ENCODE measurements at regions not wholly inside any gene's neighbourhood (a gene's known extent, or its start where the extent isn't known, plus 50 kb on each side); places are given as distances from the start of the nearest gene placed in this dataset.

- CTCF ChIA-PET = no interaction called here
- TF ChIP-seq, protein P1, sequence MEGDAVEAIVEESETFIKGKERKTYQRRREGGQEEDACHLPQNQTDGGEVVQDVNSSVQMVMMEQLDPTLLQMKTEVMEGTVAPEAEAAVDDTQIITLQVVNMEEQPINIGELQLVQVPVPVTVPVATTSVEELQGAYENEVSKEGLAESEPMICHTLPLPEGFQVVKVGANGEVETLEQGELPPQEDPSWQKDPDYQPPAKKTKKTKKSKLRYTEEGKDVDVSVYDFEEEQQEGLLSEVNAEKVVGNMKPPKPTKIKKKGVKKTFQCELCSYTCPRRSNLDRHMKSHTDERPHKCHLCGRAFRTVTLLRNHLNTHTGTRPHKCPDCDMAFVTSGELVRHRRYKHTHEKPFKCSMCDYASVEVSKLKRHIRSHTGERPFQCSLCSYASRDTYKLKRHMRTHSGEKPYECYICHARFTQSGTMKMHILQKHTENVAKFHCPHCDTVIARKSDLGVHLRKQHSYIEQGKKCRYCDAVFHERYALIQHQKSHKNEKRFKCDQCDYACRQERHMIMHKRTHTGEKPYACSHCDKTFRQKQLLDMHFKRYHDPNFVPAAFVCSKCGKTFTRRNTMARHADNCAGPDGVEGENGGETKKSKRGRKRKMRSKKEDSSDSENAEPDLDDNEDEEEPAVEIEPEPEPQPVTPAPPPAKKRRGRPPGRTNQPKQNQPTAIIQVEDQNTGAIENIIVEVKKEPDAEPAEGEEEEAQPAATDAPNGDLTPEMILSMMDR (IDR thresholded peaks at IDR 0.05; ENCODE audit: insufficient read depth, low read depth, low read length) = no peak
- no peaks in the 10 kb centered on the region for H3K36me3 ChIP-seq (ENCODE audit: control insufficient read depth, insufficient read depth, low read length)
- no peak overlapping the region for H3K4me3 ChIP-seq (ENCODE audit: low read depth, low read length)
- POLR2A ChIA-PET = no interaction called here
- no peak for DNase-seq (ENCODE audit: low read depth)
- no peaks in the 10 kb centered on the region; the same call in 1 of the 2 replicates for H3K27me3 ChIP-seq (ENCODE audit: control insufficient read depth, insufficient read depth, low read length)
Observed at GRCh38 chr19:34580055-34580336, 97.0 kb downstream of the SCGB2B2 start.

GRCh38 chr19:34579281-34580054, 97.5 kb downstream of the SCGB2B2 start:
- Histone ChIP-seq H3K27me3 (ENCODE audit: control insufficient read depth, insufficient read depth, low read length) (no peaks in the 10 kb centered on the region; the same call in 1 of the 2 replicates), H3K36me3 (ENCODE audit: control insufficient read depth, insufficient read depth, low read length) (no peaks in the 10 kb centered on the region), H3K4me3 (ENCODE audit: low read depth, low read length) (no peak overlapping the region)
- no peak for DNase-seq (ENCODE audit: low read depth)
- POLR2A ChIA-PET = no interaction called here
- TF ChIP-seq, protein P1 (IDR thresholded peaks at IDR 0.05; ENCODE audit: insufficient read depth, low read depth, low read length) = no peak
- CTCF ChIA-PET = no interaction called here

DNA sequence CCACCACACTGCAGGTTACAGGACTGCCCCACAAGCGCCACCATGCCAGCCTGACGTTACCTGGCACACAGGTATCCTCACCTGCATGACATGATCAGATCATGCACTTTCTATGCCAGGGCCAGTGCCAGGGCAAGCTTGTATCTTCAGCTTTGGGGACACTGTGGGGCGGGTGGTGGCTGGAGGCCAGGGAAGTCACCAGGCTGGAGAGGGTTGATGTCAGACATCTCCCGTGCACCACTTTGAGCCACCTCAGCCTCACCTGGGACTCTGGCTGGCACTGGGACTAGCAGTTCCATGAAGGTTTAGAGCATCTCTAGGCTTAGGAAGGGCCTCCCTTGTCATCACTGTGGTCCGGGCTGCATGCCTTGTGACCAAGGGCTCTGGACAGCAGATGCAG, 97.2 kb downstream of the WTIP start:
- ChIA-PET POLR2A (no interaction called here), CTCF (no interaction called here)
- no peaks in the 10 kb centered on the region for H3K36me3 ChIP-seq (ENCODE audit: control insufficient read depth, insufficient read depth, low read length)
- DNase-seq (ENCODE audit: low read depth) = no peak
- TF ChIP-seq, protein P1 (IDR thresholded peaks at IDR 0.05; ENCODE audit: insufficient read depth, low read depth, low read length) = no peak
- no peak overlapping the region for H3K4me3 ChIP-seq (ENCODE audit: low read depth, low read length)
- H3K27me3 ChIP-seq (ENCODE audit: control insufficient read depth, insufficient read depth, low read length) = no peaks in the 10 kb centered on the region; the same call in 1 of the 2 replicates

DNA sequence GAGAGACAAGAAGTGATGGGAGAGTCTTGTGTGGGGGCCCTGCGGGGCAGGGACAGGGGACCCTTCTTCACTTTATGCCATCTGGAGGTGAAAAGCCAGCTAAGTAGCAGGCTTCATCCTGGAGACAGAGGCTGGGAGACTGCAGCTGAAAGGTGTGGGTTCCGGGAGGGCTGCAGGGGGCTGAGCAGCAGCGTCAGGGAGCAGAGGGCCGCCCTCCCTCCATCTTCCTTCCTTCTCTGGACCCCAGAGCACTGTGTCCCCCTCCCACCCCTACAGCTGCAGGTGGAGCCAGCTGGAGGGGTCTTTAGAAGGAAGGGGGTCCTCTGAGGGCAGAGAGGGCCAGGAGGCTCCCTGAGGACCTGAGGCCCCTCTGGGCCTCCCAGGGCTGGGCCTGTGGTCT, 96.6 kb downstream of the WTIP start:
- H3K4me3 ChIP-seq (ENCODE audit: low read depth, low read length) = no peak overlapping the region
- H3K27me3 ChIP-seq (ENCODE audit: control insufficient read depth, insufficient read depth, low read length) = no peaks in the 10 kb centered on the region; the same call in 1 of the 2 replicates
- no peak for DNase-seq (ENCODE audit: low read depth)
- TF ChIP-seq, protein P1 (IDR thresholded peaks at IDR 0.05; ENCODE audit: insufficient read depth, low read depth, low read length) = no peak
- H3K36me3 ChIP-seq (ENCODE audit: control insufficient read depth, insufficient read depth, low read length) = no peaks in the 10 kb centered on the region
- ChIA-PET CTCF (no interaction called here), POLR2A (no interaction called here)

DNA sequence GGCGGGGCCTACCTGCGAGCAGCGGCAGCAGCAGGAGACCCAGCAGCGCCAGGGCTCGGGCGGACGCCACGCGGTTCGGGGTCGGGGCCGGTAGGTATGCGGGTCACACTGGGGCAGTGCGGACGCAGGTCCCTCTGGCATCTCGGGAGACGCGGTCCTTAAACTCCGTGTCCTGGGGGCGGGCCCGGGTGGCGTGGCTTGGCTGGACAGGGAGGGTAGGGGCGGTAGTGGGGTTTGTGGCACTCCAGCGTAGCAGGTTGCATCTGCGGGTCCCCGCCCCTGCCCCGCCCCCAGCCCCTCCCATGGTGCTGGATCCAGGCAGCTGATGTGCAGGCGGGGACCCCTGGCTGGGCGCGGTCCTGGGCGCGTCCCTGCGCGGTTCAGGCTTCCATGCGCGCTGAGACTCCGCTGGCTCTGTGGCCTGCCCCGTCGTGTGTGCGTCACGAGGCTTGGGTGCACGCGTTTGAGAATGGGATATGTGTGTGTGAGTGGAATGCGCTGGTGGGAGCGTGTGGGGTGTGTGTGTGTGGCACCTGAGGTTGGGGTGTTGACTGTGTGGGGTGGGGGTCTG, 96.1 kb downstream of the WTIP start:
- Histone ChIP-seq H3K36me3 (ENCODE audit: control insufficient read depth, insufficient read depth, low read length) (no peaks in the 10 kb centered on the region), H3K4me3 (ENCODE audit: low read depth, low read length) (no peak overlapping the region), H3K27me3 (ENCODE audit: control insufficient read depth, insufficient read depth, low read length) (no peaks in the 10 kb centered on the region; the same call in 1 of the 2 replicates)
- TF ChIP-seq, protein P1 (IDR thresholded peaks at IDR 0.05; ENCODE audit: insufficient read depth, low read depth, low read length) = no peak
- ChIA-PET CTCF (no interaction called here), POLR2A (no interaction called here)
- DNase-seq (ENCODE audit: low read depth) = no peak

Measured in BJ (cell line).